A204.1 (cell line): ENCODE measurements at regions not wholly inside any gene's neighbourhood (a gene's known extent, or its start where the extent isn't known, plus 50 kb on each side); places are given as distances from the start of the nearest gene placed in this dataset.

Experiments used
- FAIRE-seq: peaks from 2 replicates; lab custom pipeline; 2012; peaks lifted over from hg19 to GRCh38; lab: Jason Lieb, UNC

GRCh38 chr14:42921901-42922300 is 1315.2 kb downstream of the LRFN5 start:
- FAIRE-seq: no peak

DNA sequence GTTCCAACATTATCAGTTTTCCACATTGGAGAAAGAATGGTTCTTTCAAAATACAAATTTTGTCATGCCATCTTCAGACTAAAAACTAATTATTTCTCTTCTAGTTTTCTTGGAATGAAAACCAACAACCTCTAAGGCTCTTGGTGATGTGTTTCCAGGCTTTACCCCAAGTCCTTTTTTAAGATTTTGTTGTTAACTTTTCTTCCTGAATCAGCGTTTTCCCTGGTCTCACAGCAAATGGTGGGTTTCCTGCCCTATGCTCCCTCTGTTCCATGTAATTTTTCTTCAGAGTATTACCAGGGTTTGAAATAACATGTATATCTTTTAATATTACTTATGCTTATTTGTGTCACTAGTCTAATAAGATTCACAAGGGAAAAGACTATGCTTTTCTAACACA is 1311.9 kb downstream of the LRFN5 start:
- no peak for FAIRE-seq

DNA sequence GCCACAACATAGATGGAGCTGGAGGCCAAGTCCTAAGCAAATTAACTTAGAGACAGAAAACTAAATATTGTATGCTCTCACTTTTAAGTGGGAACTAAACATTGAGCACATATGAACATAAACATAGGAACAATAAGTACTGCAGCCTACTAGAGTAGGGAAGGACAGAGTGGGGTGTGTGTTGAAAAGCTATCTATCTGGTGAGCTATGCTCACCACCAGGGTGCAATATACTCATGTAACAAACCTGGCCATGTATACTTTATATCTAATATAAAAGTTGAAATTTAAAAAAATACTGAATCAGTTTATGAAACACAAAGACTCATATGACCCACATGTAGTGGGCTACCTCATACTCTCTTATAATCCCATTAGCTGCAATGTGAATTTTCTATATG is 1305.0 kb downstream of the LRFN5 start:
- FAIRE-seq: no peak

DNA sequence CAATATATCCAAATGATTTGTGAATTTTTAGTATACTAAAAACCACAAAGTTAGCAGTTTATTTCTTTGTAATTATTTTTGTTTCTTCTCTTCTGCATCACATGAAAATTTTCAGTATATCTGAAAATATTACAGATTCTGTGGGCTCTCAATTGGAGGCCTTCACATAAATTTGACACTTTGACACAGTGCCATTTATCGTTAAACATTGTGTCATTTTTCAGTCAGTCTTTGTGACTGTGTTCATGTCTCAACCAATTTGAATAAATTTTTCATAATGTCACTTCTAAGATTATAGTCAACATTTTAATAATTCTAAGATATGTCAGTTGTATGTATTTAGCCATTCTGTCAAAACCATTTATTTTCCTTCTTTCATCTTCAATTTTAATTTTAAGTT is 1303.0 kb downstream of the LRFN5 start:
- no peak for FAIRE-seq

- no peak for FAIRE-seq
These were observed 1286.5 kb downstream of the LRFN5 start for GRCh38 chr14:42893183-42893582.

- FAIRE-seq: no peak
These were observed 1277.4 kb downstream of the LRFN5 start for GRCh38 chr14:42884100-42884499.

DNA sequence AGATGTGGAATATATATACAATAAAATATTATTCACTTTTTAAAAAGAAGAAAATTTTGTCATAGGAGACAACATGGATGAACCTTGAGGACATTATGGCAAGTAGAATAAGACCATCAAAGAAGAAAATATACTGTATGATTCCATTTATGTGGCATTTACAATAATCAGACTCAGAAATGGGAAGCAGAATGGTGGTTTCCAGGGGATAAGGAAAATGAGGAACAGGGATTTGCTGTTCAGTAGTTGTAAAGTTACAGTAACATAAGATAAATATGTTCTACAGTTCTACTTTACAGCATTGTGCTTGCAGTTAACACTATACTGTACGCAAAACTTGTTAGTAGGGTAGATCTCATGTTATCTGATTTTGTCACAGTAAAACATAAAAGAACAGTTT is 1271.0 kb downstream of the LRFN5 start:
- FAIRE-seq: no peak

DNA sequence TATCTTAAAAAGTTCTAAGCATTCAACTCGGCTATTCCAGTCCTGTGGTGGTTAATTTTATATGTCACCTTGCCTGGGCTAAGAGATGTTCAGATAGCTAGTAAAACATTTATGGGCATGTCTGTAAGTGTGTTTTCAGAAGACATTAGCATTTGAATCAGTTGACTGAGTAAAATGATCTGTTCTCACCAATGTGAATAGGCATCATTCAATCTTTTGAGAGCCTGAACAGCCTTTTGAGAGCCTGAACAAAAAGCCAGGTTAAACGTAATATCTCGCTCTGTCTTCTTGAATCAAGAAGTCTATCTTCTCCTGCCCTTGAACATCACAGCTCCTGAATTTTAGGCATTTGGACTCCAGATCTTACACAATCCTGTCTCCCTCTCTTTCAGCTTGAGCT is 1266.1 kb downstream of the LRFN5 start:
- no peak for FAIRE-seq

DNA sequence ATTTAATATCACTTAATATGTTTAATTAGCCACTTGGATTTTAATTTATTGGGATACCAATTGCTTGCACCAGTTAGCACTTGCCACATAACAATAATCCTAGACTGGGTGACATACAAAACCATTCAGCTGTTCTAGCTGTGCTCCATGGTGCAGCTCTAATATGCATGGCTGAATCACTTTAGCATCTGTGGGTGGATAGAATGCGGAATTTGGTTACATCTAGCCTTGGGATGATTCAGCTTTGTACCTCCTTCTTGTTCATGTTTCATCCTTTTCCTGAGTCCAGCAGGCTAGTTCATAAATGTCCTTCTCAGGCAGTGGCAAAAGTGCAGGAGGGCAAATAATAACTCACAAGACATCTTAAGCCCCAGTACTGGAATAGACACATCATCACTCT is 1263.0 kb downstream of the LRFN5 start:
- FAIRE-seq: no peak

DNA sequence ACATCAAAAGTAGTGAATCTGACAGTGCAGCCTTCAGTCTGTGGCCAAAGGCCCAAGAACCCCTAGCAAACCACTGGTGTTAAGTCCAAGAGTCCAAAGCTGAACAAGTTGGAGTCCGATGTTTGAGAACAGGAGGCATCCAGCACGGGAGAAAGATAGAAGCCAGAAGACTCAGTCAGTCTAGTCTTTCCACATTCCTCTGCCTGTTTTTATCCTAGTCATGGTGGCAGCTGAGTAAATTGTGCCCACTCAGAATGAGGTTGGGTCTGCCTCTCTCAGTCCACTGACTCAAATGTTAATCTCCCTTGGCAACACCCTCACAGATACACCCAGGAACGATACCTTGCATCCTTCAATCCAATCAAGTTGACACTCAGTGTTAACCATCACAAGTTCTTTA is 1255.4 kb downstream of the LRFN5 start:
- no peak for FAIRE-seq

DNA sequence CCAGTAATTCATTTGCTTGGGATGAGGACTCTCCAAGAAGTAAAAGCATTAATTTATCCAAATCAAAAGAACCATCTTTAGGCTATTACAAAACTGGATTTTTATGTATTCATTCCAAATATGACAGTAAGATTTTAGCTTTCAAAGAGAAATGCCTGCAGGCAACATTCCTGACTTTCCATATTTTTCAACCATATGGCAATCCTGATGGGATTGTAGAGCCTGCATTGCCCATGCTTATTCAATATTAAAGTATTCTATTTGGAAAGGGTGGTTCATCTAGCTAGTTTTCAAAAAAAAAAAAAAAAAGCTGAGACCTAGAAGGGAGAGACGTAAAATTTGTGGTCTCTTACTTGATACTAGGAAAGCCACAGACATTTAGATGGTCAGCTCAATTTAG is 1253.7 kb downstream of the LRFN5 start:
- no peak for FAIRE-seq

- FAIRE-seq: no peak
These were observed 1249.4 kb downstream of the LRFN5 start for GRCh38 chr14:42856106-42856505.

- no peak for FAIRE-seq
These were observed 1248.4 kb downstream of the LRFN5 start for GRCh38 chr14:42855085-42855484.

DNA sequence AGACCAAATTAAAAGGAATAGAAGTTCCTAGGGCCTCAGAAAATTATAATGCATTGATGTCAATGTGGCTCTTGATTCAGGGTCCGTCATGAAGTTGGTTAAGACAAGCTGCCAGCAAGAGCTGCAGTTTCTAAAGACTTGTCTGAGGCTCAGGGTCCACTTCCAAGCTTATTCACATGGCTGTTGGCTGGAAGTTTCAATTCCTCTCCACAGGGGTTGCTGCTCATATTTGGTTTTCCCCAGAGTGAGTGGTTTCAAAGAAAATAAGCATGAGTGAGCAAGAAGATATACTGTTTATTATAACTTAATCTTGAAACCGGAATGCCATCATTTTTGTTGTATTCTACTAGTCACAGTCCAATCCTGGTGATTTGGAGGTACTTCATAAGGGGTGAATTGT is 1247.4 kb downstream of the LRFN5 start:
- FAIRE-seq: no peak

GRCh38 chr14:42848652-42849051 is 1242.0 kb downstream of the LRFN5 start:
- no peak for FAIRE-seq

- peak; percentile 100 for FAIRE-seq
These were observed 1208.1 kb downstream of the LRFN5 start for GRCh38 chr14:42814817-42815216.

DNA sequence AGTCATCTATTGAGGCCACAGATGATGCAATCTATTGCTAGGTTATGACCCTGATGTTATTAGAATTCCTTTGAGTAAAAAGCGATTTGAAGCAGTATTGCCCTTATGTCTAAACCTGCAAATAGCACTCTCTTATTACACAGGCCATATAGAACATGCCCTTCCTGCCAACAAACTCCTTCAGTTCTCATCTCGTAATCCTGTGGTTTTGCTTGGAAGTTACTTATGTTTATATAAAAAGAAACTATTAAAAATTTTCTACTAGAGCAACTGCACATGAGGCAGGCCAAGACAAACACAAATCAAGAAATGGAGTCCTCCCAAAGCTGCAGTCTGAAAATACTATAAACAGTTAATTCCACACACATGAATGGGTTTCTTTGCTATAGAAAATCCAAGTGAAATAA is 1200.2 kb downstream of the LRFN5 start:
- no peak for FAIRE-seq

- FAIRE-seq: no peak
These were observed 1197.5 kb downstream of the LRFN5 start for GRCh38 chr14:42804141-42804540.

- FAIRE-seq: no peak
These were observed 1195.7 kb downstream of the LRFN5 start for GRCh38 chr14:42802346-42802745.

DNA sequence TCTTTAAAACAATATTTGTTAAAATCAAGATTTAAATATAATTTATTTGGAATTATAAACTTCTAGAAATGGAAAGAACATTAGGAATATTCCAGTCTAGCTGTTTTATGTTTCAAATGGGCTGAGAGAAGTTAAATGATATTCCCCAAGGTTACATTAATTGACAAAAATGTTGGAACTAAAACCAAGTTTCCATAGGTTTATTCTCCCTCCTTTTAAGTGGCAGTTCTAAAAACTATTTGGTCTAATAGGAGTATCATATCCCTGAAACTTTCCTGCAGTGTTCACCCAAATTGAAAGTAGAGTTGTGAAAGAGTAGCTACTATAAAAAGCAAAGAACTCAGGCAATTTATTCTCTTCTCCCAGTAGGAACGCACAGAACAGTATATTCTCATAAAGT is 1185.5 kb downstream of the LRFN5 start:
- FAIRE-seq: no peak

DNA sequence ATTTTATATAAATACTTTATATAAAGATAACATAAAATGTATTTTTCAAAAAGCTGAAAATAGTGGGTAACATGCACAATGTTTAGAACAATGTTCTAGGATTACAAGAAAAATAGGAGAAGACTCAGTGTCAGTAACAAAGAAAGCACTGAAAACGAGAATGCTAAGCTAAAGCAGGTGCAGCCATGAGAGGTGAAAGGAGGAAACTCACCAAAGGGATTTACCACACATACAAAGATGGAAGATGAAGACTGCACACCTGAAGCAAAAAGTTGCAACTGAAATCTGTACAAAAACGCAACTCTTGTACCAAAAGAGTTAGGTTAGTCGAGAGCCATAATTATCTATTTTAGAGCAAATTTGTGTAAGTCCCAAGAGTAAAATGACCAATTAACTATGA is 1176.1 kb downstream of the LRFN5 start:
- FAIRE-seq: no peak

DNA sequence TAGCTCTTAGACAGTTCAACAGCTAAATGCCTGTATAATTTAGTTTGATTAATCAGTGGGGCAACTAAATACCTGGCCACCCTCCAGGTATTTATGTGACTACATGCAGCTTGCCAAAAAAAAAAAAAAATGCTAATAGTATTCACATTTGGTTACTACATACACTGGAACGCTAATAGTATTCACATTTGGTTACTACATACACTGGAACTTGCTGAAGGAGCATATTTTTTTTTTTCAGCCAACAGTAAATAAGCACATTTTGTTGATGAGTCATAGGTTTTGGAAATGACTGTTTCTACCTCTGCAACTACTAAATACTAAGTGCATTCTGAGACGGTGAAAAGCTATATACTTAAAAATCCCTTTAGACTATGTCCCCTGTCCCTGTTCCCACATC is 1172.3 kb downstream of the LRFN5 start:
- no peak for FAIRE-seq

- FAIRE-seq: no peak
These were observed 1144.1 kb downstream of the LRFN5 start for GRCh38 chr14:42750771-42751170.

DNA sequence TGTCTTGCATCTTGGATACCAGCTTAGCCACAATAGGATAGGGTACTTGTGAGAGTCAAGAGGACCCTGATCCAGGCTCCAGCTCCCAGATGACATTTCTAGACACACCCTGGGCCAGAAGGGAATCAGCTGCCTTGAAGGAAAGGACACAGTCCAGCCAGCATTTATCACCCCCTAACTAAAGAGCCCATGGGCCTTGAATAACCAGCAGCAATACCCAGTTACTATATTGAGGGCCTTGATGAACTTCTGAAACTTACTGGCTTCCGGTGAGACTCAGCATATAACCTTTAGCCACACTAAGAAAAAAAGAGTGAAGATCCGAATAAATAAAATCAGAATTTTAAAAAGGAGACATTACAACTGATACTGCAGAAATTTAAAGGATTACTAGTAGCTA is 1135.4 kb downstream of the LRFN5 start:
- FAIRE-seq: no peak

DNA sequence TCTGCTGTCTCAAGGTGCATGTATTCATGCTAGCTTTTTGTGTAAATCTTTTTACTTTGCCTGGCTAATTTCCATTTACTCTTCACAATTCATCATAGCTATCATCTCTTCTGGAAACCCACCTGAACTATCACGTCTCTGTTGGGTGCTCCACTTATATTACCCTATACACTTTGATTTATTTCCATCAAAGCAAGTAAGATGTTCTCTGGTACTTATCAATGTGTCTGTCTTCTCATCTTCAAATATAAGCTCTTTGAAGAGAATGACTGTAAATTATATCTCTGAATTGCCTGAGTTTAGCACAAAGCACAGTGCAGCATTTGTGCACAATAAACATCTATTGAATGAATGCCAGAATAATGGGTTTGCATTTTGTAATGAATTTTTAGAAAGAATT is 1129.7 kb downstream of the LRFN5 start:
- no peak for FAIRE-seq

DNA sequence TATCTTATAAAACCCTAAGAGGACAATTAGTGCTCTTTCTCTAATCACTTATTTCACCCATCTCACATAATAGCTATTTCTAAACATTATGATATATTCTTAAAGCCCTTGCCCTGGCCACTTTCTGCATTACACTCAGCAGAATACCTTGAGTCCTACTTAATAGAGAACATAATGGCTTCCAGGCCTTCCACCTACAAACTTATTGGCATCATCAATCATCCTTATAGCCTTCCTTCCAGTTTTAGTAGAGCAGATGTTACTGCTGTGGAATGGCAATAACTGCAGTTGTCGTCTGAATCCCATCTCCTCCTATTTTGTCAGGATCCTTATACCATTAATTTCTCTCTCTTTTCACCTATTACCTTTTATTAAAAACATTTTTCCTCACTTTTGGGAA is 1127.4 kb downstream of the LRFN5 start:
- FAIRE-seq: no peak
